ENCODE measurements at regions not wholly inside any gene's neighbourhood (a gene's known extent, or its start where the extent isn't known, plus 50 kb on each side); places are given as distances from the start of the nearest gene placed in this dataset.
"Not testable (repeated sequence)": the region's sequence is repeated elsewhere in the genome, so short reads cannot be mapped to it uniquely, and the experiment has no call there.

GRCh38 chr16:73399997-73400396 is 352.1 kb upstream of the ZFHX3 start:
- no peak for DNase-seq (ENCODE audit: low read depth, low spot score)
- TF ChIP-seq CTCF (IDR thresholded peaks at IDR 0.05; ENCODE audit: low read depth, low read length), result no peak
- H3K4me3 ChIP-seq (ENCODE audit: low read depth, low read length), result no peak overlapping the region
- in situ Hi-C loops (cut with HindIII; ENCODE audit: low sequenced_read_pairs), result no loop called here

GRCh38 chr16:73399486-73399885 is 351.6 kb upstream of the ZFHX3 start:
- in situ Hi-C loops (cut with HindIII; ENCODE audit: low sequenced_read_pairs), result no loop called here
- no peak overlapping the region for H3K4me3 ChIP-seq (ENCODE audit: low read depth, low read length)
- no peak for DNase-seq (ENCODE audit: low read depth, low spot score)
- TF ChIP-seq CTCF (IDR thresholded peaks at IDR 0.05; ENCODE audit: low read depth, low read length), result no peak

- DNase-seq (ENCODE audit: low read depth, low spot score); H3K4me3 ChIP-seq (ENCODE audit: low read depth, low read length); in situ Hi-C loops (cut with HindIII; ENCODE audit: low sequenced_read_pairs): not testable (repeated sequence)
These were observed 350.7 kb upstream of the ZFHX3 start for GRCh38 chr16:73398604-73399003.

- DNase-seq (ENCODE audit: low read depth, low spot score), result no peak
- no peak overlapping the region for H3K4me3 ChIP-seq (ENCODE audit: low read depth, low read length)
- in situ Hi-C loops (cut with HindIII; ENCODE audit: low sequenced_read_pairs), result no loop called here
- TF ChIP-seq CTCF (IDR thresholded peaks at IDR 0.05; ENCODE audit: low read depth, low read length), result no peak
These were observed 348.6 kb upstream of the ZFHX3 start for GRCh38 chr16:73396556-73396955.

GRCh38 chr16:73390936-73391335 is 343.0 kb upstream of the ZFHX3 start:
- DNase-seq (ENCODE audit: low read depth, low spot score), result no peak
- no peak overlapping the region for H3K4me3 ChIP-seq (ENCODE audit: low read depth, low read length)
- in situ Hi-C loops (cut with HindIII; ENCODE audit: low sequenced_read_pairs), result no loop called here
- no peak for TF ChIP-seq CTCF (IDR thresholded peaks at IDR 0.05; ENCODE audit: low read depth, low read length)

GRCh38 chr16:73390491-73390890 is 342.6 kb upstream of the ZFHX3 start:
- no peak overlapping the region for H3K4me3 ChIP-seq (ENCODE audit: low read depth, low read length)
- no peak for DNase-seq (ENCODE audit: low read depth, low spot score)
- no peak for TF ChIP-seq CTCF (IDR thresholded peaks at IDR 0.05; ENCODE audit: low read depth, low read length)
- in situ Hi-C loops (cut with HindIII; ENCODE audit: low sequenced_read_pairs), result no loop called here

GRCh38 chr16:73389085-73389484 is 341.2 kb upstream of the ZFHX3 start:
- no peak overlapping the region for H3K4me3 ChIP-seq (ENCODE audit: low read depth, low read length)
- in situ Hi-C loops (cut with HindIII; ENCODE audit: low sequenced_read_pairs), result no loop called here
- no peak for TF ChIP-seq CTCF (IDR thresholded peaks at IDR 0.05; ENCODE audit: low read depth, low read length)
- DNase-seq (ENCODE audit: low read depth, low spot score), result no peak
